Adrenal gland (tissue), 5 donors: ENCODE measurements at regions not wholly inside any gene's neighbourhood (a gene's known extent, or its start where the extent isn't known, plus 50 kb on each side); places are given as distances from the start of the nearest gene placed in this dataset.

Experiments used
- POLR2A ChIP-seq, 2 donors: fragments of 450-650 bp; IDR thresholded peaks; one replicate each; pipeline ENCODE4 v1.6.1; 2017; ENCODE audit warnings: antibody characterized with exemption in 2 of 2, mild to moderate bottlenecking in 2 of 2, moderate library complexity in 1 of 2
- TF ChIP-seq, protein P1 (sequence below), 6 experiments: fragments of 450-650 bp in 4 of 6; fragments of 200-600 bp in 2 of 6; sonication (generic) in 1 of 6; IDR thresholded peaks; 1 replicate in 5 of 6; 2 replicates in 1 of 6; pipeline versions ENCODE4 v1.5.1 to v1.8.0; 2016 to 2021; ENCODE audit warnings: antibody characterized with exemption in 6 of 6, mild to moderate bottlenecking in 2 of 6, moderate library complexity in 1 of 6
- donor health status: DM: no; HTN: no; CAD: no.

DNA sequence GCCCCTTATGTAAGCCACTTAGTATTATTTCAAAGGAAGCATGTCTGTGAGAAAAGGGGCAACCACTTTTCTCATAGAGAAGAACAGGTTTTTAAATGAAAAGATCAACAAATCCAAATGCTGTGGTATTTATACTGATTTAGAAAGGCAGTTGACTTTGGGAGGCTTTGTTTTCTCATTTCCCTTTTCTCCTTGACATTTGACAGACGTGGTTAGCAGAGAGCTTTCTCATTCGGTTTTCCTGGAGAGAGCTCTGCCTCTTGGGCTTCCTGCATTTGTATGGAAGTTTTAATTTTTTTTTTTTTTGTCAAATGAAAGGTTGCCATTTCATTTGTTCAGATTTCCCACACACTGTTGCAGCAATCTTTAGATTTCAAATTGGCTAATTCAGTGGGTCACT is 62.5 kb downstream of the EXOSC2 start:
- TF ChIP-seq, protein P1, sequence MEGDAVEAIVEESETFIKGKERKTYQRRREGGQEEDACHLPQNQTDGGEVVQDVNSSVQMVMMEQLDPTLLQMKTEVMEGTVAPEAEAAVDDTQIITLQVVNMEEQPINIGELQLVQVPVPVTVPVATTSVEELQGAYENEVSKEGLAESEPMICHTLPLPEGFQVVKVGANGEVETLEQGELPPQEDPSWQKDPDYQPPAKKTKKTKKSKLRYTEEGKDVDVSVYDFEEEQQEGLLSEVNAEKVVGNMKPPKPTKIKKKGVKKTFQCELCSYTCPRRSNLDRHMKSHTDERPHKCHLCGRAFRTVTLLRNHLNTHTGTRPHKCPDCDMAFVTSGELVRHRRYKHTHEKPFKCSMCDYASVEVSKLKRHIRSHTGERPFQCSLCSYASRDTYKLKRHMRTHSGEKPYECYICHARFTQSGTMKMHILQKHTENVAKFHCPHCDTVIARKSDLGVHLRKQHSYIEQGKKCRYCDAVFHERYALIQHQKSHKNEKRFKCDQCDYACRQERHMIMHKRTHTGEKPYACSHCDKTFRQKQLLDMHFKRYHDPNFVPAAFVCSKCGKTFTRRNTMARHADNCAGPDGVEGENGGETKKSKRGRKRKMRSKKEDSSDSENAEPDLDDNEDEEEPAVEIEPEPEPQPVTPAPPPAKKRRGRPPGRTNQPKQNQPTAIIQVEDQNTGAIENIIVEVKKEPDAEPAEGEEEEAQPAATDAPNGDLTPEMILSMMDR (IDR thresholded peaks at IDR 0.05) = no peak
- TF ChIP-seq POLR2A (IDR thresholded peaks at IDR 0.05) = no peak
